GM18907 (cell line): ENCODE measurements at regions not wholly inside any gene's neighbourhood (a gene's known extent, or its start where the extent isn't known, plus 50 kb on each side); places are given as distances from the start of the nearest gene placed in this dataset.
"Not testable (repeated sequence)": the region's sequence is repeated elsewhere in the genome, so short reads cannot be mapped to it uniquely, and the experiment has no call there.

Experiments used
- ATAC-seq: cut with Tn5 transposase; IDR thresholded peaks from one replicate; pipeline ENCODE4 v1.9.1; 2021; ENCODE audit warnings: mild to moderate bottlenecking, moderate library complexity; ENCODE audit not compliant: unreplicated experiment

DNA sequence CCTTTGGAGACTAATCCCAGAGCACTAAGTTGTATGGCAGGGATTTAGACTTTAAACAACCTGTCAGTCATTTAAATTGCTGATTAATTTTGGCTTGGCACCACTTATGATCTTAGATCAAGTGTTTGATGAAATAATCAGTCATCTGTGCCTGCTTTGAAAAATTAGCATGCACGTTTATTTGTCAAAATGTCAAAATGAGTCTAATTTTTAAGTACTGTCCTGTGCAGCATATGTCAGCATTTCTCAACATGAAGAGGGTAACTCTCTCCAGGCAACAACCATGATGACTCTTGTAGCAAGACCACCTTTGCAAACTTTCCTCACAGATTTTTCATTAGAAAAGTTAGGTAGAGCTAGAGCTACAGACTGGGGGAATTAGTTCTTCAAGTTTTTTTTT, 155.7 kb upstream of the GJE1 start:
- ATAC-seq: no peak

DNA sequence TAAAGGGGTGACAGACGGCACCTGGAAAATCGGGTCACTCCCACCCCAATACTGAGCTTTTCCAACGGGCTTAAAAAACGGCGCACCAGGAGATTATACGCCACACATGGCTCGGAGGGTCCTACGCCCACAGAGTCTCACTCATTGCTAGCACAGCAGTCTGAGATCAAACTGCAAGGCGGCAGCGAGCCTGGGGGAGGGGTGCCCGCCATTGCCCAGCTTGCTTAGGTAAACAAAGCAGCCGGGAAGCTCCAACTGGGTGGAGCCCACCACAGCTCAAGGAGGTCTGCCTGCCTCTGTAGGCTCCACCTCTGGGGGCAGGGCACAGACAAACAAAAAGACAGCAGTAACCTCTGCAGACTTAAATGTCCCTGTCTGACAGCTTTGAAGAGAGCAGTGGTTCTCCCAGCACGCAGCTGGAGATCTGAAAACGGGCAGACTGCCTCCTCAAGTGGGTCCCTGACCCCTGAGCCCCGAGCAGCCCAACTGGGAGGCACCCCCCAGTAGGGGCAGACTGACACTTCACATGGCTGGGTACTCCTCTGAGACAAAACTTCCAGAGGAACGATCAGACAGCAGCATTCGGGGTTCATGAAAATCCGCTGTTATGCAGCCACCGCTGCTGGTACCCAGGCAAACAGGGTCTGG, 162.8 kb upstream of the GJE1 start:
- ATAC-seq: not testable (repeated sequence)

DNA sequence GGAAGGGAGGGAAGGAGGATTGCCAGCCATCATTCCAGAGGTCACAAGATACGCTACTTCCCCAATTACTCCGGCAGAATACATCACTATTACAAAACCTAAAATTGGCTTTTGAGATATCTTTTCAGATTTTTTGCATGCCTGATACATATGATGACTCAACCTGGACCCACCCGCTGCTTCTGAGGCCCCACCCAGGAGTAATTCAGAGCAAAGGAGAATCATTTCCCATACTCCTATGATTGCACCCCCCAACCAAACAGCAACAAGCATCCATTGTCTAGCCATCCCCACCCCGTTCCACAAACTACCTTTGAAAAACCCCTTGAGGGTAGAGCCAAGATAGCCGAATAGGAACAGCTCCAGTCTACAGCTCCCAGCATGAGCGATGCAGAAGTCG, 163.5 kb upstream of the GJE1 start:
- no peak for ATAC-seq

DNA sequence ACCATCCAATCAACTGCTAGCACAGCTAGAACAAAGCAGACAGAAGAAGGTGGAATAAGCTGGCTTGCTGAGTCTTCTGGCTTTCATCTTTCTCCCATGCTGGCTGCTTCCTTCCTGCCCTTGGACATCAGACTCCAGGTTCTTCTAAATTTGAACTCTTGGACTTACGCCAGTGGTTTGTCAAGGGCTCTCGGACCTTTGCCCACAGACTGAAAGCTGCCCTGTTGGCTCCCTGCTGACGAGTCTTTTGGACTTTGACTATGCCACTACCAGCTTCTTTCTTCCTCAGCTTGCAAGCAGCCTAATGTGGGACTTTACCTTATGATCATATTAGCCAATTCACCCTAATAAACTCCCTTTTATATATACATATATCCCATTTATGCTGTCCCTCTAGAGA, 164.1 kb upstream of the GJE1 start:
- ATAC-seq: no peak

DNA sequence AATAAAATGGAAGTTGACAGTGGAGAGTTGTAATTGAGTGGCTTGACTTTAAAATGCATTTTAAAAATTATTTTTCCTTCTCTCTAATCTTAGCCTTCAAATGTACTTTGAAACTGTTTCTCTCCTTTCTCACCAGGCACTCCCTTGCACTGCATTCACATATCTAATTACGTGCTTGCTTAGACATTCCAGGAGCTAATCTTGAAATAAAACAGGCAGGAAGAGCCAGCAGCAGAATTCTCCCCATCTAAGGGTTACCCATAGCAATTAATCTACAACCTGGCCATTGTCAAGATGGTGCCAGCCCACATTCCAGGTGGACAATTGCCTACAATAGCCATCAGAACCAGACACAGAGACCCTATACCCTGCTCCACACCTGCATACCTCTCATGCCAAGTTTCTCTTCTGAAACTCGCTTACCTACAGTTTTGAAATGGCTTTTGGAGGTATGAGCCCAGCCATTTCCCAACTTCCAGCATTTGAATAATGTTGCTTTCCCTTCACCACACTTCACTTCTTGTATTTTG, 167.6 kb upstream of the GJE1 start:
- no peak for ATAC-seq

DNA sequence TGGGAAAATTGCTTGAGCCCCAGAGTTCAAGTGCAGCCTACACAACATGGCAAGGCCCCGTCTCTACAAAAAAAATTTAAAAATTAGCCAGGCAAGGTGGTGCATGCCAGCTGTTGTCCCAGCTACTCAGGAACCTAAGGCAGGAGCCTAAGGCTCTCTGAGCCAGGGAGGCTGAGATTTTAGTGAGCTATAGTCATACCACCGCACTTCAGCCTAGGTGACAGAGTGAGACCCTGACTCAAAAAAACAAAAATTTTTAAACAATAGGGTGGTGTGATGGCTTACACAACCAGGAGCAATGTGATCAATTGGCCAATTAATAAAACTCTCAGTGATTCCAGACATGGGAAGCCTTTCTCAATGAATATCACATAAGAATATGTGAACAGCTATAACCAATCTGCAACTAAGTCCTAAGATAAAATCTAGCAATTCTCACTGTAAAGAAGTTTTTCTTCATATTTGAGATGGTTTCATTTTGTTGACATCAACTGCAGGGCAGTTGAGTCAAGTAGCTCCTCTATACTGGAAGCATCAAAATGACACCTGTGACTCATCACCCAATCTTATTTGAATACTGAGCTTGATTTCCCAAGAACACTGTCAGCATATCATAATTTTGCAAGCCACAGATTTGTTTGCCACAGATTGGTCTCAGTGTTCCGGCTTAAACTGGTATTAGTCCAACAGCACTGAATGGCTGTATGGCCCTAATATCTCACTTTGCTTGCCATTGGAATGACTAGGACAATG, 169.0 kb upstream of the GJE1 start:
- ATAC-seq: no peak

DNA sequence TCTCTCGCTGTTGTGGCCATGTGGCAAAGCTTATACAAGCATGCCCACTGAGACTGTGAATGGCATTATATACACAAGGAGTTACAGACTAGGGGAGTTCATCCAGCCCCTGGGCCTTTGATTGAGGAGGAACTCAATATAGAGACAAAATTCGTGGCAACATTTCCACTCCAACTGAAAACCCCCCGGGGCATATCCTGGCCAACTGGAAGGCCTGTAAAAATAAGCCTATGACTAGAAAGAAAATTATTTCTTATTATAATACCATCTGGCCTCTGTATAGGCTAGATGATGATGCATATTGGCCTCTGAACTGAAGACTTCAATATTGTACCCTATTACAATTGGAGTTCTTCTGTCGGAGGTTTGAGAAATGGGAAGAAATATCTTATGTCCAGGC, 175.5 kb upstream of the GJE1 start:
- no peak for ATAC-seq

DNA sequence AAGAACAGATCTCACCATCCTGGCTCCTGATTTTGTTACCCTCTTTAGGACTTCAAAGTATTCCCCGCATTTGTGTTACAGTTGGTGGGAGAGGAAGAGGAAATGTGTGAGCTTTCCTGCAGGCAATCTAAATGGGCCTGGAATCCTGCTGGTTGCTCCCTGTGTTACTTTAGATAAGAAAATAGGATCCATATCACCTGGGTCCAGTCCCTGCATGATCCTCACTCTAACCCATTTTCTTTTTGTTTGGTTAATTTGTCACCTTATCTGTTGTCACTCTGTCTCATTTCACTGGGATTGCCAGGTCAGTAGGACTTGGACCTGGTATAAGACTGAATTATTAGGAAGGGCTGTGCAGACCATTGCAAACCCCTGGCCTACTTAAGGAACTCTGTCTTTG, 175.9 kb upstream of the GJE1 start:
- no peak for ATAC-seq

DNA sequence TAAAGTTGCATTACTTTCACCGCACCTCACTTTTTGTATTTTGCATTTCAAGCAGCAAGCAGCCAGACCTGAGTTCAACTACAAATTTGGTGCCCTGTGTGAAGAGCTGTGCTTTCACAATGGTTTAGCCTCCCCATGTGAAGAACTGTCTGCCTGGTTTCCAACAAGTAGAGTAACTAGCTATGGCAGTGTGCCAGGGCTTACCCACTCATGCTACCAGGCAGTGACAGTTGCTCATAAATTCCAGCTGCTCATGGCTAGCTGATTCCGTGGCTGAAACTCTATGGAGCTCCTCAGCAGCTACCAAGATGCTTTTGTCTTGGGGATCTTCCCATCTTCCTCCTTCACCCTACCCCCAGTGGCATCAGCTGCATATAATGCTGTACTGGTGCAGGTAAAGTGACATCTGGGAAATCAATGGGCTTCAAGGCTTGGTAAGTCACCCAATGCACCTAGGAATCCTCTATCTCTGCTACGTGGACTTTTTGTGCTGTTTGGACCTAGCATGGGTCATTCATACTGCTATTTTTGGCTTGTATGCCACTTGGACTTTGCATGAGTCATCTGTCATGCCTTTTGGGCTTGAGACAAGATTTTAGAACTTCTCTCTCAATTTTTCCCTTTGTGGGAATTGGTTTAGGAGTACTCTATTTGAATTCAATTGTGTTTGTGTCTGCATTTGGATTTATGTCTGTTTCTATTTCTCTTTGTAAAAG, 176.5 kb upstream of the GJE1 start:
- no peak for ATAC-seq

DNA sequence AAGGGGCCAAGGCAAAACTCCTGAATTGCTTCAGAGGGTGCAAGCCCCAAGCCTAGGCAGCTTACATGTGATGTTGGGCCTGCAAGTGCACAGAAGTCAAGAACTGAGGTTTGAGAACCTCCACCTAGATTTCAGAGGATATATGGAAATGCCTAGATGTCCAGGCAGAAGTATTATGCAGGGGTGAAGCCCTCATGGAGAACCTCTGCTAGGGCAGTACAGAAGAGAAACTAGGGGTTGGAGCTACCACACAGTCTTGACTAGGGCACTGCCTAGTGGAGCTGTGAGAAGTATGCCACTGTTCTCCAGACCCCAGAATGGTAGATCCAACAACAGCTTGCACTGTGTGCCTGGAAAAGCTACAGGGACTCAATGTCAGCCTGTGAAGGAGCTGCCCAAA, 179.7 kb upstream of the GJE1 start:
- no peak for ATAC-seq

DNA sequence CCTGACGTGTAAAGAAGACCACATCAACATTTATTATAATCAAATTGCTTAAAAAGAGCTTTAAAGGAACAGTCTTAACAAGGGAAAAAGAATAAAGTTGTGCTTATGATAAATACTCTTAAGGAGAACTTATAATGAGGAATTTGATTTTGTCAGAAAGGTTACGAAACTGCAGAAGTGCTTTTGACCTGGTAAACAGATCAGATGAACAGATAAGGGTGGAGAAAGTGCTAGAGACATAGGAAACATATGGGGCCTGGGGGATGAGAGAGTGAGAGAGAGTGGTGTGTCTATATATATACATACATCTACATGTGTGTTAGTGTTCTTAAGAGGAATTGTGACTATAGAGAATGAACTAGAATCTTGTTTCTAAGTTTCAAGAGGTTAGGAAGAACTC, 186.2 kb upstream of the GJE1 start:
- ATAC-seq: no peak

DNA sequence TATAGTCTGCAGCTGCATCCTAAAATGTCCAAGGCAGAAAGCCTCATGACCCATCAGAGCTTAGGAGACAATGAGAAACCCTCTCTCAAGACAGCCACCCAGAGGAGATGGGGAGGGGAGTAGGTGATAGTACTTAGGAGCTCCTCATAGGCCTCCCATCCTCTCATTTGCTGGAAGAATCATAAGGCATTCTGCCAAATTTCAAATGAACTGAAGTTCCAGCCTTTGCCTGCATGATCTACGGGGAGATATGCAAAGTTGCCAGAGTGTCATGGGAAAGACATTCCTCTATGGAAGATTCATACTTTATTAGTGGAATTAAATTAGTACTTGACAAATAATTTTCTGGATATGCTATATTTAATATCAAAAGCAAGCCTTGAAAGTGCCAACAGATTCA, 194.1 kb upstream of the GJE1 start:
- no peak for ATAC-seq

DNA sequence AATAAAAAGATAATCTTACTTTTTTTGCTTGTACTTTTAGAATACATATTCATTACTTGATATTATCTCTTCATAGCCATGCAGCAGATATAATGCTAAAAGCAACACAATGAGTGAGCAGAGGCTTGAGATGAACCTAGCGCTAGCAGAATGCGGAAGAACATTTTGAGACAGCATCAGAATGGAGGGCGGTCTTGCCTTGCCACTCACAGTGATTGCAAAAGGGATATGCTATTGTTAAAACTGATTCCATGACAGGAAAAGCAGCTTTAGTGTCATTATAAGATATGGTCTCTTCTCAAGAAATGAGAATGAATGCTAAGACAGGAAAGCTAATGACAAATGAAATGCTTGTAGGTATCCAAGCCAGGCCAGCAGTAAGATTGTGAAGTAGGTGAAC, 200.0 kb upstream of the GJE1 start:
- no peak for ATAC-seq

DNA sequence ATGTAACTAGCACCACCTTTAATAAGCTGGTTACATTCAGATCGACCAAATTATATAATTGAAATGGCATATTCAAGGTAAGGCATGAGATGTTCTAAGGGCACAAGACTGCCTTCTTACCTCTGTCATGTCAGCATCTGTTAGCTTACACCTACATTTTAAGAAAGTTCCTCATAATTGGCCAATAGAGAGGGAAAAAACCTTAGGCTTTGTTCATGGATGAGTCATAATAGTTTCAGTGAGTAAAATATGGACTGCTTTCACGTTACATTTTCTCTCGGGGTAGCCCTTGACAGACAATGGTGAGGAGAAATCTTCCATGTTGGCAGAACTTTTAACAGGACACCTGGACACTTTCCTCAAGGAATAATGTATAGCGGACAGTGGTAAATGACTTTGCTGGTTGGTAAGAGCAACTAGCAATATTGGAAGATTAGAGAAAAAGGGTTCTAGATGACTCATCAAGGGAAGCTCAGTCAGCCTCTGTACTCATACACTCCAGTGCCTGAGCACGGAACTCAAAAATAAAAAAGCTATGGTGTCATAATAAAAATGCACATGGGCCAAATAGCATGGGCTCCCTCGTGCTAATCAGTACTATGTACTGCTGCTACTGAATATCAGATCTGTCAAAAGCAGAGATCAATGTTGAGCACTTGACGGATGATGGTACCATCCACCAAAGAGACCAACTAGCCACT, 206.4 kb upstream of the GJE1 start:
- ATAC-seq: peak; percentile 78

DNA sequence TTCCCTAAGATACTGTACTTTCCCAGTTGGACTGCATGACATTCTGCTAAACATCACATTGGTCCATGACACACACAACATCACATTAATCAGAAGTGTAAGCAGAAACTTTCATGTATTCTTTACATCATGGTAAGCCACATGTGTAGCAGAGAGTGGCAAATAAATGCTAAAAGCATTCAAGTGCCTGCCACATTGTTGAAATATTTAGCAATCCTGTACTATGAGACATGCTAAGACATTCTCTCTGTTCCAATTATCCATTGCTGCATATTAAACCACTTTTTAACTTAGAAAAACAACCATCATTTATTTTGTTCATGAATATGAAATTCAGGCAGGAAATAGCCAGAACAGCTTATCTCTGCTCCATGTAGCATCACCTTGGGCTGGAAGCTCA, 207.7 kb upstream of the GJE1 start:
- ATAC-seq: no peak

DNA sequence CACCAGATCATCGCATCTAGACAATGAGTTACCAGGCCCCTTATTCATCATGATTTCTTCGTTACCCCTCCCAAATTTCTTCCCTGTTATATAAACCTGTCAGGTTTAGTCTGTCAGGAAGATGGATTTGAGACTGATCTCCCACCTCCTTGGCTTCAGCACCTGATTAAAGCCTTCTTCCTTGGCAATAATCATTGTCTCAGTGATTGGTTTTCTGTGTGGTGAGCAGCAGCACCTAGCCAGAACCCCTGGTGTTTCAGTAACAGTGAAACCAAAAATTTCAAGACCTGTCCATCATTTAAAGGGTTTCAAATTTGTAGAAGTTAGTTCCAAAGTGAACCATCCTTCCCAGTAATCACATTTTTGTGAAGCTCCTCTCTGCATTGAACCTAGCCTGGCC, 209.8 kb upstream of the GJE1 start:
- no peak for ATAC-seq

DNA sequence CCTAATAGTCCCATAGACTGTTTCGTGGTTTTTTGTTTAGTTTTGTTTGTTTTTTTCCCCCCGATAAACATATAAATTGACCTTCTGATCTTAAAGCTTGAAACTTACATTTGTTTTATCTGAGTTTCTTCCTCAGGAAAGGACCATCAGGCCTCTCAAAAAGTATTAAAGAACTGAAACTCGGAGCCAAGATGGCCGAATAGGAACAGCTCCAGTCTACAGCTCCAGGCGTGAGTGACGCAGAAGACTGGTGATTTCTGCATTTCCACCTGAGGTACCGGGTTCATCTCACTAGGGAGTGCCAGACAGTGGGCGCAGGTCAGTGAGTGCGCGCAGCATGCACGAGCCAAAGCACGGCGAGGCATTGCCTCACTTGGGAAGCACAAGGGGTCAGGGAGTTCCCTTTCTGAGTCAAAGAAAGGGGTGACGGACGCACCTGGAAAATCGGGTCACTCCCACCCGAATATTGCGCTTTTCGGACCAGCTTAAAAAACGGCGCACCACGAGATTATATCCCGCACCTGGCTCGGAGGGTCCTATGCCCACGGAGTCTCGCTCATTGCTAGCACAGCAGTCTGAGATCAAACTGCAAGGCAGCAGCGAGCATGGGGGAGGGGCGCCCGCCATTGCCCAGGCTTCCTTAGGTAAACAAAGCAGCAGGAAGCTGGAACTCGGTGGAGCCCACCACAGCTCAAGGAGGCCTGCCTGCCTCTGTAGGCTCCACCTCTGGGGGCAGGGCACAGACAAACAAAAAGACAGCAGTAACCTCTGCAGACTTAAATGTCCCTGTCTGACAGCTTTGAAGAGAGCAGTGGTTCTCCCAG, 215.8 kb upstream of the GJE1 start:
- not testable (repeated sequence) for ATAC-seq

DNA sequence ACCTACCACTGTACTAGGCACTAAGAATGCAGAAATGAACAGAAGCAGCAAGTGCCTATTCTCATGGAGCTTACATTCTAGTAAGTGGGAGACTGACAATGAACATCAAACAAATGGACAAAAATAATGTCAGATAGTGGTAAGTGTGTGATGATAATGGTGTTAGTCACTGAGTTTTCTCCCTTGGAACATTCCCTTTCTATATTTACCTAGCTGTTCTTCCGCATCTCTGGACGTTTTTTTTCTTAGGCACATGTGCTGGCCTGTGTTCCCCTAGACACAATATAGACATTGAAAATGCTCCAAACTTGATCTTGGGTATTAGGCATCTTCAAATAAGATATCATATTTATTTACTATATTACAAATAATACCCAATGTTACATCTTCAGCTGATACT, 218.1 kb upstream of the GJE1 start:
- ATAC-seq: no peak

DNA sequence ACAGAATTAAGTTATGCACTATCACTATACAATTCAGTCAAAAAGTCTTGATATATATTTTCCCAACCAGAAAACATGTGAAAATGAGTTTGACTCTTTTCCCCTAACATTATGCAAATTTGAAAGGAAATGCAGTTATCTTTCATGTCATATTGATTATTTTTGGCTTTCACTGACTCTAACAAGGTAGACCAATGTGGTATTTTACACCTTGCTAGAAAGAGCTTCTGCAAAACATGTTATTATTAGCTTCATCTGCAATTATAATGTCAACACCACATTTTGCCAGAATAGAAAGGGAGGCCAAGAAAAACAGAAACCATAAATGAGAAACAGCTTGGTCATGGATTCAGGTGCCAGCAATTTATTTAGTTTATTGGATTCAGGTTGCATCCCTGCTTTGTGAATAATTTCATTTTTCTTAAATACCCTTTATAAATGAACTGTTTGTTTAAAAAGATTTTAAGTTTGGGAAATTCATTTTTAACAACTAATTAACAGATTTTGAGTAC, 226.1 kb upstream of the GJE1 start:
- ATAC-seq: no peak

DNA sequence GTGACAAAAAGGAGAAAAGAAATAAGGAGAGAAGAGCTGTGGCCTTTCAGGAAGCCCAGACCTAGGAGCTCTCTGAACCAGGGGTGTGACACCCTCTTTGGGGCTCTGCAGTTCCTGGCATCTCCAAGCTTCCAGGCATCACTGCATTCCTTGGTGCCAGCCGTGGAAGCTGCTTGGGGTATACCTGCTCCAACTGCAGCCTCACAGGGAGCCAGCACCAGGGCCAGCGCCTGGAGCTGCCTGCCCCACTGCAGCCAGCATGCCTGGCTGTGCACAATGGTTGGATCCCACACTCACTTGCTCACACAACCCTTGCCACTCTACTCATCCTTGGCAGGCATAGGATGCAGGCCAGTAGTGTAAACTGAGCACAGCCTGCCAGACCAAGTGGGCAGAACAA, 242.1 kb upstream of the GJE1 start:
- ATAC-seq: no peak
